GM23338 (cell line): ENCODE measurements at regions not wholly inside any gene's neighbourhood (a gene's known extent, or its start where the extent isn't known, plus 50 kb on each side); places are given as distances from the start of the nearest gene placed in this dataset.

Experiments used
- ATAC-seq: fragments of 200-7000 bp; cut with Tn5 transposase; 3 replicates; pipeline ENCODE4 v1.9.1; 2020
- DNase-seq: peaks from one replicate; pipeline ENCODE4 v3.0.0-alpha.2; 2015; ENCODE audit warnings: low spot score
- H2AFZ ChIP-seq: fragments of 200-600 bp; sonication (generic); 2 replicates; pipeline ENCODE4 v1.8.0; 2016; ENCODE audit warnings: antibody characterized with exemption, mild to moderate bottlenecking, moderate library complexity
- H3F3A ChIP-seq: fragments of 200-600 bp; sonication (generic); replicated peaks from 2 replicates; pipeline ENCODE4 v1.8.0; 2017; ENCODE audit warnings: antibody characterized with exemption, mixed run types, low read depth
- H3K27ac ChIP-seq: fragments of 200-600 bp; sonication (generic); 2 replicates; pipeline ENCODE4 v1.6.1; 2016; ENCODE audit warnings: low read depth
- H3K27me3 ChIP-seq: fragments of 200-600 bp; sonication (generic); 2 replicates; pipeline ENCODE4 v1.8.0; 2016; ENCODE audit warnings: mild to moderate bottlenecking, mixed run types, moderate library complexity; ENCODE audit not compliant: insufficient read depth
- H3K36me3 ChIP-seq: fragments of 200-600 bp; sonication (generic); 2 replicates; pipeline ENCODE4 v1.8.0; 2016; ENCODE audit warnings: mild to moderate bottlenecking; ENCODE audit not compliant: insufficient read depth
- H3K4me1 ChIP-seq: fragments of 200-600 bp; sonication (generic); 2 replicates; pipeline ENCODE4 v1.8.0; 2016; ENCODE audit warnings: mild to moderate bottlenecking, moderate library complexity; ENCODE audit not compliant: insufficient read depth
- H3K4me2 ChIP-seq: fragments of 200-600 bp; sonication (generic); 2 replicates; pipeline ENCODE4 v1.7.1; 2017; ENCODE audit warnings: mixed run types
- H3K4me3 ChIP-seq: fragments of 200-600 bp; sonication (generic); 2 replicates; pipeline ENCODE4 v1.6.1; 2016; ENCODE audit warnings: mixed run types
- H3K79me2 ChIP-seq: fragments of 200-600 bp; sonication (generic); replicated peaks from 2 replicates; pipeline ENCODE4 v1.8.0; 2017; ENCODE audit warnings: mild to moderate bottlenecking; ENCODE audit not compliant: insufficient read depth
- H3K9me2 ChIP-seq: fragments of 200-600 bp; sonication (generic); 2 replicates; pipeline ENCODE4 v1.8.0; 2017; ENCODE audit not compliant: insufficient read depth
- H4K20me1 ChIP-seq: fragments of 200-600 bp; sonication (generic); replicated peaks from 2 replicates; pipeline ENCODE4 v1.8.0; 2017; ENCODE audit warnings: mild to moderate bottlenecking; ENCODE audit not compliant: insufficient read depth
- H3K27ac Mint-ChIP-seq: 2 replicates; pipeline ENCODE4 v1.8.0; 2020; ENCODE audit warnings: inconsistent platforms, mild to moderate bottlenecking, moderate library complexity, mixed read lengths
- H3K27me3 Mint-ChIP-seq: 3 replicates; pipeline ENCODE4 v1.8.0; 2022; ENCODE audit warnings: low read depth, mild to moderate bottlenecking, moderate library complexity, mixed read lengths, inconsistent platforms; ENCODE audit not compliant: insufficient read depth, poor library complexity
- H3K36me3 Mint-ChIP-seq: 3 replicates; pipeline ENCODE4 v1.8.0; 2021; ENCODE audit warnings: low read depth, mild to moderate bottlenecking, inconsistent platforms, moderate library complexity, mixed read lengths
- H3K4me1 Mint-ChIP-seq: 3 replicates; pipeline ENCODE4 v1.8.0; 2020; ENCODE audit warnings: mild to moderate bottlenecking, inconsistent platforms, mixed read lengths
- H3K4me3 Mint-ChIP-seq: 3 replicates; pipeline ENCODE4 v1.8.0; 2021; ENCODE audit warnings: moderate library complexity, mild to moderate bottlenecking, inconsistent platforms, mixed read lengths
- H3K9me3 Mint-ChIP-seq: 3 replicates; pipeline ENCODE4 v1.8.0; 2020; ENCODE audit warnings: moderate library complexity, mild to moderate bottlenecking, inconsistent platforms, mixed read lengths
- JUNB ChIP-seq: IDR thresholded peaks from one replicate; pipeline ENCODE4 v1.6.1; 2016; ENCODE audit warnings: antibody characterized with exemption; ENCODE audit not compliant: unreplicated experiment
- POLR2AphosphoS5 ChIP-seq: IDR thresholded peaks from 2 replicates; pipeline ENCODE4 v1.6.1; 2016; ENCODE audit warnings: antibody characterized with exemption, low read depth
- STAT1 ChIP-seq: IDR thresholded peaks from one replicate; pipeline ENCODE4 v1.6.1; 2016; ENCODE audit warnings: antibody characterized with exemption; ENCODE audit not compliant: unreplicated experiment
- ZNF462 ChIP-seq: fragments of 250-450 bp; sonication (Bioruptor Pico); IDR thresholded peaks from 2 replicates; pipeline ENCODE4 v1.5.0; 2020; ENCODE audit warnings: mild to moderate bottlenecking, moderate library complexity

GRCh38 chr9:29806937-29807618, 2233.8 kb upstream of the C9orf72 start (continued):
- no peak for TF ChIP-seq ZNF462
- TF ChIP-seq POLR2AphosphoS5 = no peak
- TF ChIP-seq JUNB = no peak

- Histone ChIP-seq H3K4me2 (no peak overlapping the region), H3K4me1 (no peaks in the 10 kb centered on the region), H3K79me2 (no peaks in the 10 kb centered on the region), H3F3A (no peaks in the 10 kb centered on the region), H3K27ac (no peak overlapping the region), H3K4me3 (no peak overlapping the region), H3K9me2 (peaks cover 3% of the 10 kb centered on the region; the same call in 1 of the 2 replicates), H3K27me3 (no peaks in the 10 kb centered on the region), H2AFZ (no peak overlapping the region), H4K20me1 (no peaks in the 10 kb centered on the region), H3K36me3 (0 out of 2 replicates have a peak, but pooled peaks cover 3% of the 10 kb centered on the region)
- ATAC-seq (no peak), DNase-seq (no peak)
- Mint-ChIP-seq H3K9me3 (peaks cover 28% of the 10 kb centered on the region), H3K4me1 (no peaks in the 10 kb centered on the region), H3K27ac (no peak overlapping the region), H3K27me3 (no peaks in the 10 kb centered on the region), H3K4me3 (no peak overlapping the region), H3K36me3 (peaks cover 13% of the 10 kb centered on the region; the same call in 2 of the 3 replicates)
- no peak for TF ChIP-seq STAT1
These were observed 2243.8 kb upstream of the C9orf72 start for GRCh38 chr9:29816954-29817703.
